Natural killer cell (primary cell): ENCODE measurements at regions not wholly inside any gene's neighbourhood (a gene's known extent, or its start where the extent isn't known, plus 50 kb on each side); places are given as distances from the start of the nearest gene placed in this dataset.

ENCODE experiments used
- ATAC-seq, 3 donors: fragments of 150-1000 bp in 2 of 3; fragments of 200-7000 bp in 1 of 3; cut with Tn5 transposase; 1 replicate in 1 of 3; 2 replicates in 2 of 3; pipeline ENCODE4 v1.10.0; 2021; ENCODE audit warnings: mild to moderate bottlenecking in 2 of 3, moderate library complexity in 2 of 3
- DNase-seq, 2 donors: peaks; one replicate each; pipeline versions ENCODE4 v3.0.0 to v3.0.0-alpha.2; 2013 to 2021; ENCODE audit warnings: mixed read lengths in 1 of 2
- H3K27ac ChIP-seq: one replicate; pipeline ENCODE4 v1.5.1; 2013; ENCODE audit warnings: mild to moderate bottlenecking, low read length
- H3K27me3 ChIP-seq: one replicate; pipeline ENCODE4 v1.6.1; 2013; ENCODE audit warnings: low read length; ENCODE audit not compliant: control insufficient read depth, insufficient read depth
- H3K36me3 ChIP-seq: one replicate; pipeline ENCODE4 v1.6.1; 2013; ENCODE audit warnings: low read length; ENCODE audit not compliant: control insufficient read depth, insufficient read depth
- H3K4me1 ChIP-seq: one replicate; pipeline ENCODE4 v1.6.1; 2013; ENCODE audit warnings: low read length; ENCODE audit not compliant: control insufficient read depth, insufficient read depth
- H3K4me3 ChIP-seq: one replicate; pipeline ENCODE4 v1.5.1; 2013; ENCODE audit warnings: low read length
- H3K9me3 ChIP-seq: one replicate; pipeline ENCODE4 v1.6.1; 2013; ENCODE audit warnings: low read length; ENCODE audit not compliant: control insufficient read depth, insufficient read depth
- H3K27ac Mint-ChIP-seq, 2 donors: one replicate each; pipeline ENCODE4 v1.8.0; 2022; ENCODE audit warnings: mild to moderate bottlenecking in 2 of 2, mixed read lengths in 2 of 2, moderate library complexity in 1 of 2
- H3K27me3 Mint-ChIP-seq, 2 donors: one replicate each; pipeline ENCODE4 v1.8.0; 2022; ENCODE audit warnings: low read depth in 2 of 2, mixed read lengths in 2 of 2
- H3K36me3 Mint-ChIP-seq: one replicate; pipeline ENCODE4 v1.8.0; 2022; ENCODE audit warnings: mixed read lengths
- H3K4me1 Mint-ChIP-seq, 2 donors: one replicate each; pipeline ENCODE4 v1.8.0; 2022; ENCODE audit warnings: mixed read lengths in 2 of 2
- H3K4me3 Mint-ChIP-seq: one replicate; pipeline ENCODE4 v1.8.0; 2022; ENCODE audit warnings: mild to moderate bottlenecking, moderate library complexity, mixed read lengths
- H3K9me3 Mint-ChIP-seq, 2 donors: one replicate each; pipeline ENCODE4 v1.8.0; 2022; ENCODE audit warnings: mixed read lengths in 2 of 2
- CTCF ChIP-seq: fragments of 200-600 bp; IDR thresholded peaks from one replicate; pipeline ENCODE4 v1.8.0; 2022; ENCODE audit warnings: antibody characterized with exemption
- WGBS: methylation state at CpG from one replicate; pipeline ENCODE4 v1.1.7; 2013; ENCODE audit warnings: missing lambda C conversion rate; ENCODE audit not compliant: insufficient coverage; 5-methylcytosine and 5-hydroxymethylcytosine counted together
- intact Hi-C: fragments of 100-400 bp; cut with micrococcal nuclease; formaldehyde crosslinking; loops from one replicate; pipeline ENCODE4 v1.14.2; 2022

DNA sequence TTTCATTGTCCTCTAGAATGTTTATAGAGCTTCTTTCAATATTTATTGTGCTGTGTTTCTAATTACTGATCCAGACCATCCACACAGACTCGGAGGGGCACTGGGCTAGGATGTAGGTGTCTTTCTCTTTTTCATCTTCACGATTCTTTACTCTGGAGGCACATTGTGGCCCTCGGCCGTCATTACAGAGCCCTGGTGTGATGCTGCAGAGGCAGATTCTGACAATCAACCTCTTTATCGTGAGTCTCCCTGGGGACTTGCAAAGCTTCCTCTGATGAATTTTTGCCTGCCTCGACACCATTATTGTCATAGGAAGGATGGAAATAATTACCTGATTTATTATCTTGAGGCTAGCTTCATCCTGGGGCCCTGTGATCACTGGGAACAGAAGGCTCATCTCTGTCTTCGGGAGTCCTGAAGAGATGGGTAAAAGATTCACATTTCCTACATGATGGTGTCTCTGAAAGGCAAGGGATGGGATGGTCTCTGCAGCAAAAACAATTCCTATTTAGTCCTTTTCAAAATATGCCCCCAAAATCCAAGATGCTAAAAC is 89.4 kb downstream of the SEC16B start:
- no peaks in the 10 kb centered on the region for H3K4me1 ChIP-seq
- H3K27me3 ChIP-seq = no peaks in the 10 kb centered on the region
- intact Hi-C loops = no loop called here
- Mint-ChIP-seq H3K4me1 (no peaks in the 10 kb centered on the region), H3K4me3 (no peak overlapping the region), H3K9me3 (peaks cover 6 to 12% of the 10 kb centered on the region in 2 donors), H3K36me3 (peaks cover 6% of the 10 kb centered on the region), H3K27me3 (no peaks in the 10 kb centered on the region), H3K27ac (no peak overlapping the region)
- TF ChIP-seq CTCF = no peak
- no peak overlapping the region for H3K27ac ChIP-seq
- no peak for ATAC-seq
- no peaks in the 10 kb centered on the region for H3K36me3 ChIP-seq
- WGBS = 86% methylated on average over 7 of the region's 7 CpGs
- no peak for DNase-seq
- no peak overlapping the region for H3K4me3 ChIP-seq
- peaks cover 2% of the 10 kb centered on the region for H3K9me3 ChIP-seq

DNA sequence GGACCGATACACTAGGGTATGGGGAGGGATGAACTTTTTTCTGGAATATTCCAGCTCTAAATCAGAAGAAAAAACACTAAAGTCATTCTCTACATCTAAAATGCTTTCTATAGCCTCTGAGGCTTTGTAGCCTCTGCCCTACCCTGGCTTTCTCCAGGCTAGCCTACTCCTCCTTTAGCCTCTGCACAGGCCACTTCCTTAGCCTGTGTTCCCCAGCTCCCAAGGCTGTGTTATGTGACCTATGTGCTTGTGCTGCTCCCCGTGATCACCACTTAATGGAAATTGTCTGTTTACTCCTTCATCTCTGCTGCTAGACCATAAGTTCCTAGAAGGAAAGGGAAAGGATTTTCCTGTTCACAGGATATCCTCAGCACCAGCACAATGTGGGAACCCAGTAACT is 92.8 kb downstream of the SEC16B start:
- Mint-ChIP-seq H3K27ac (no peak overlapping the region), H3K9me3 (peaks cover 3 to 8% of the 10 kb centered on the region in 2 donors), H3K36me3 (peaks cover 6% of the 10 kb centered on the region), H3K4me3 (no peak overlapping the region), H3K4me1 (no peaks in the 10 kb centered on the region), H3K27me3 (no peaks in the 10 kb centered on the region)
- intact Hi-C loops = no loop called here
- H3K9me3 ChIP-seq = peaks cover 2% of the 10 kb centered on the region
- no peaks in the 10 kb centered on the region for H3K27me3 ChIP-seq
- WGBS = 43% methylated on average over 1 of the region's 2 CpGs
- no peak overlapping the region for H3K4me3 ChIP-seq
- no peak overlapping the region for H3K27ac ChIP-seq
- no peaks in the 10 kb centered on the region for H3K4me1 ChIP-seq
- DNase-seq (no peak), ATAC-seq (no peak)
- no peak for TF ChIP-seq CTCF
- no peaks in the 10 kb centered on the region for H3K36me3 ChIP-seq

DNA sequence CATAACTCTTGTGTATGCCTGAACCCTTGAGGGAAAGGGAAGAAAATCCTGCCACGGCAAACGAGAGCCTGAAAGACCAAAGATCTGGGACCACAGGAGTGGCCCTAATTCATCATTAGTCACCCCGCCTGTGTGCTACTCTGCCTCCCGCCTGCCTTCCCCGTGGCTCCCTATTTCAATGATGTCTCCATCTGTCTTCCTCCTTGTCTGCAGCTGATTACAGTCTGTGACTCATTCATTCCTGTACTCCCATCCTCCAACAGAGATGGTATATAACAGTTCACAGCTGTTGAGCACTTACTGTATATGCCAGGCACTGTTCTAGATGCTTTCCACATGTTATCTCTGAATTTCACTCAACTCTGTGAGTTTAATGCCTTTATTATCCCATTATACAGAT is 96.6 kb downstream of the SEC16B start:
- Mint-ChIP-seq H3K4me3 (no peak overlapping the region), H3K36me3 (no peaks in the 10 kb centered on the region), H3K27me3 (no peaks in the 10 kb centered on the region), H3K9me3 (peaks cover 5% of the 10 kb centered on the region in 2 donors), H3K4me1 (no peaks in the 10 kb centered on the region), H3K27ac (no peak overlapping the region)
- WGBS = 55% methylated on average over 5 of the region's 5 CpGs
- no peaks in the 10 kb centered on the region for H3K4me1 ChIP-seq
- H3K4me3 ChIP-seq = no peak overlapping the region
- no peak overlapping the region for H3K27ac ChIP-seq
- H3K27me3 ChIP-seq = no peaks in the 10 kb centered on the region
- TF ChIP-seq CTCF = no peak
- intact Hi-C loops = no loop called here
- no peaks in the 10 kb centered on the region for H3K36me3 ChIP-seq
- H3K9me3 ChIP-seq = peaks cover 7% of the 10 kb centered on the region
- DNase-seq (no peak), ATAC-seq (no peak)

DNA sequence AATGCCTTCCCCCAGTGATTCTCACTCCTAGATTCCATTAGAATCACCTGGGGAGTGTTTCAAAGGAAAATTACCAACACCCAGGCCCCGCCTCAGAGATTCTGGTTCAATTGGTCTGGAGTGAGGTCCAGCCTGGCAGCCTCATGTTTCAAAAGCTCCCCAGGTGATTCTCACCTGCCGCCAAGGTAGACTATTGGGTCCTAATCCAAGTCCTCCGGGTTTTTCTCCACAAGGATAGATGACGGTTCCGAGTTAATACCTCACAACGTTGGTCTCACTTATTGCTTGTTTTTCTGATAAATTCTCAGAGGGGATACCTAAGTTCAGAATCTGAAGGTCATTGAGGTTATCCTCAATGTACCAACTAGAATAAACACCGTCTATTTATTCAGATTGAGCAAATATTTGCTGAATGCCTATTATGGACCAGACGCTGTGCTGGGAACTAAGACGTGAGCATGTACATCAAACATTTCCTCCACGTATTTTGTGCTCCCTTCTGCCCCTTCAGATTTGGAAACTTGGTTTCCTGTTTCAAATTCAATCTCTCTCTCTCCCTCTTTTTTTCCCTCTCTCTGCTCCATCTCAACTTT is 97.5 kb downstream of the SEC16B start:
- Histone ChIP-seq H3K4me1 (no peaks in the 10 kb centered on the region), H3K27ac (no peak overlapping the region), H3K27me3 (no peaks in the 10 kb centered on the region), H3K36me3 (no peaks in the 10 kb centered on the region), H3K9me3 (peaks cover 7% of the 10 kb centered on the region), H3K4me3 (no peak overlapping the region)
- no peaks in the 10 kb centered on the region for H3K27me3 Mint-ChIP-seq
- ATAC-seq (no peak), DNase-seq (no peak)
- no peak overlapping the region for H3K27ac Mint-ChIP-seq
- no peaks in the 10 kb centered on the region for H3K36me3 Mint-ChIP-seq
- H3K4me1 Mint-ChIP-seq = no peaks in the 10 kb centered on the region
- WGBS = 78% methylated on average over 10 of the region's 10 CpGs
- intact Hi-C loops = no loop called here
- no peak overlapping the region for H3K4me3 Mint-ChIP-seq
- H3K9me3 Mint-ChIP-seq = peaks cover 5% of the 10 kb centered on the region in 2 donors
- TF ChIP-seq CTCF = no peak
